ENCODE measurements at regions not wholly inside any gene's neighbourhood (a gene's known extent, or its start where the extent isn't known, plus 50 kb on each side); places are given as distances from the start of the nearest gene placed in this dataset.
"Not testable (repeated sequence)": the region's sequence is repeated elsewhere in the genome, so short reads cannot be mapped to it uniquely, and the experiment has no call there.

- DNase-seq, result no peak
Observed at GRCh38 chr4:117135634-117136354, 50.4 kb upstream of the TRAM1L1 start.

- DNase-seq, result no peak
Observed at GRCh38 chr4:117137145-117137544, 51.8 kb upstream of the TRAM1L1 start.

- not testable (repeated sequence) for DNase-seq
Observed at GRCh38 chr4:117138732-117139131, 53.4 kb upstream of the TRAM1L1 start.

GRCh38 chr4:117154251-117154650 lies 68.9 kb upstream of the TRAM1L1 start:
- DNase-seq, result no peak

- no peak for DNase-seq
Observed at GRCh38 chr4:117156806-117157205, 71.4 kb upstream of the TRAM1L1 start.

GRCh38 chr4:117157360-117157759 lies 72.0 kb upstream of the TRAM1L1 start:
- DNase-seq, result no peak

- DNase-seq, result no peak
Observed at GRCh38 chr4:117162976-117163375, 77.6 kb upstream of the TRAM1L1 start.

- peak; percentile 2 for DNase-seq
Observed at GRCh38 chr4:117164338-117164737, 79.0 kb upstream of the TRAM1L1 start.

GRCh38 chr4:117175369-117175768 lies 90.0 kb upstream of the TRAM1L1 start:
- not testable (repeated sequence) for DNase-seq

- no peak for DNase-seq
Observed at GRCh38 chr4:117203231-117203630, 117.9 kb upstream of the TRAM1L1 start.

- no peak for DNase-seq
Observed at GRCh38 chr4:117210551-117210950, 125.2 kb upstream of the TRAM1L1 start.

- no peak for DNase-seq
Observed at GRCh38 chr4:117224256-117224655, 138.9 kb upstream of the TRAM1L1 start.

- DNase-seq, result no peak
Observed at GRCh38 chr4:117225471-117225870, 140.1 kb upstream of the TRAM1L1 start.

GRCh38 chr4:117227925-117228324 lies 142.5 kb upstream of the TRAM1L1 start:
- no peak for DNase-seq

GRCh38 chr4:117239434-117239833 lies 154.1 kb upstream of the TRAM1L1 start:
- DNase-seq, result no peak

GRCh38 chr4:117249333-117249732 lies 164.0 kb upstream of the TRAM1L1 start:
- no peak for DNase-seq

- DNase-seq, result no peak
Observed at GRCh38 chr4:117264072-117264471, 178.7 kb upstream of the TRAM1L1 start.

GRCh38 chr4:117267317-117267716 lies 181.9 kb upstream of the TRAM1L1 start:
- no peak for DNase-seq

- no peak for DNase-seq
Observed at GRCh38 chr4:117284736-117285135, 199.4 kb upstream of the TRAM1L1 start.

- DNase-seq, result no peak
Observed at GRCh38 chr4:117293784-117294183, 208.4 kb upstream of the TRAM1L1 start.

- DNase-seq, result no peak
Observed at GRCh38 chr4:117302226-117302625, 216.8 kb upstream of the TRAM1L1 start.

GRCh38 chr4:117311215-117311614 lies 225.8 kb upstream of the TRAM1L1 start:
- DNase-seq, result no peak

- DNase-seq, result no peak
Observed at GRCh38 chr4:117311989-117312388, 226.6 kb upstream of the TRAM1L1 start.

- DNase-seq, result no peak
Observed at GRCh38 chr4:117324851-117325491, 239.6 kb upstream of the TRAM1L1 start.

- no peak for DNase-seq
Observed at GRCh38 chr4:117326091-117326490, 240.7 kb upstream of the TRAM1L1 start.

Measured in hematopoietic multipotent progenitor cell treated with erythropoietin and hydrocortisone succinate and interleukin-3 and kit ligand, for 4 days (in vitro differentiated cells).